MCF 10A (cell line): ENCODE measurements at regions not wholly inside any gene's neighbourhood (a gene's known extent, or its start where the extent isn't known, plus 50 kb on each side); places are given as distances from the start of the nearest gene placed in this dataset.
"Not testable (repeated sequence)": the region's sequence is repeated elsewhere in the genome, so short reads cannot be mapped to it uniquely, and the experiment has no call there.

Experiments
- BruUV-seq: library from RNA; stranded (reverse); fragments of 400-500 nt; replicated peaks from 2 replicates; lab custom pipeline; 2021; lab: Mats Ljungman, UMichigan
- CTCF ChIA-PET: fragments of 300-600 bp; sonication (Branson Sonifier 250); formaldehyde crosslinking; extraction: SDS; loops from one replicate; lab custom pipeline; 2021; ENCODE audit warnings: antibody characterized with exemption, inconsistent platforms; lab: Yijun Ruan, JAX
- POLR2A ChIA-PET: fragments of 300-600, 350-650 bp; sonication (Branson Sonifier 250); formaldehyde crosslinking; extraction: SDS; loops from one replicate; lab custom pipeline; 2020; ENCODE audit warnings: antibody characterized with exemption, inconsistent platforms; lab: Yijun Ruan, JAX
- DNase-seq: peaks from one replicate; pipeline ENCODE4 v3.0.0-alpha.2; 2018; ENCODE audit not compliant: unreplicated experiment
- H3K27ac Mint-ChIP-seq: one replicate; pipeline ENCODE4 v1.8.0; 2022; ENCODE audit warnings: mild to moderate bottlenecking, low read depth, mixed read lengths; ENCODE audit not compliant: unreplicated experiment
- H3K27me3 Mint-ChIP-seq: one replicate; pipeline ENCODE4 v1.8.0; 2022; ENCODE audit warnings: mixed read lengths; ENCODE audit not compliant: insufficient read depth, unreplicated experiment
- H3K36me3 Mint-ChIP-seq: one replicate; pipeline ENCODE4 v1.8.0; 2022; ENCODE audit warnings: mild to moderate bottlenecking, moderate library complexity, mixed read lengths; ENCODE audit not compliant: insufficient read depth, unreplicated experiment
- H3K4me1 Mint-ChIP-seq: one replicate; pipeline ENCODE4 v1.8.0; 2022; ENCODE audit warnings: mixed read lengths; ENCODE audit not compliant: insufficient read depth, unreplicated experiment
- H3K4me3 Mint-ChIP-seq: one replicate; pipeline ENCODE4 v1.8.0; 2022; ENCODE audit warnings: mild to moderate bottlenecking, moderate library complexity, mixed read lengths; ENCODE audit not compliant: unreplicated experiment
- H3K9me3 Mint-ChIP-seq: one replicate; pipeline ENCODE4 v1.8.0; 2022; ENCODE audit warnings: mixed read lengths; ENCODE audit not compliant: unreplicated experiment
- intact Hi-C: fragments of 100-400 bp; cut with micrococcal nuclease; formaldehyde crosslinking; loops from 2 replicates; pipeline ENCODE4 v1.14.1; 2022
- TF ChIP-seq, protein P1 (sequence below): fragments of 200-600 bp; IDR thresholded peaks from one replicate; pipeline ENCODE4 v1.8.0; 2022; ENCODE audit warnings: antibody characterized with exemption, mild to moderate bottlenecking; ENCODE audit not compliant: unreplicated experiment

DNA sequence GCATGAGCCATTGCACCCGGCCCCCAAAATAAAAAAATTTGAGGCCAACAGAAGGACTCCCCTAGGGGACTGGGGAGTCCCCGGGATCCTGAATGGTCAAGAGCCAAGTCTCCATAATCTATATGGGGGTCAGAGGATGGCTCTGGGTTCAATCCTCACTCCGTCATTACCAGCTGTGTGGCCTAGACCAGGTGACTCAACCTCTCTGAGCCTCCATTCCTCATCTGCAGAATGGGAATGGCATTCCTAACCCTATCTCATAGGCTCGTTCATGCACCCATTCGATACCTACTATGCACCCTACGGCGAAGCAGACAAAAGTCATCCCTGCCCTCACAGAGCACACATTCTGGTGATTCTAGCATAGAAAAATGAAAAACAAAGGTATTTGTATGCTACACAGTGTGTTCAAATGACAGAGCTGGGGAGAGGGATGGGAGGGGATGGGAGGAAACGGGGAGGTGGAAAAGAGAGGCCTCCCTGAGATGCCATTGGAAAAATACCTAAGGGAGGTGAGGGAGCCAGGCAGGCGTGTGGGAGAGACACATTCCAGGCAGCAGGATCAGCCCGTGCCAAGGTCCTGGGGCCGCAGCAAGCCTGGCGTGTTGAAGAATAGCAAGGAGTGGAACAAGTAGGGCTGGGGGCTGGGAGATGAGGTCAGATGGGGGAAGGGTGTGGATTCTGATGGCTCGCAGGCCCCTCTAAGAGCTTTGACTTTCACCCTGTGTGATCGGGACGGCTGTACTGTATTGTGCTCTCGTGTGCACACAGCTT, 71.2 kb downstream of the RMI2 start:
- intact Hi-C loops: no loop called here

DNA sequence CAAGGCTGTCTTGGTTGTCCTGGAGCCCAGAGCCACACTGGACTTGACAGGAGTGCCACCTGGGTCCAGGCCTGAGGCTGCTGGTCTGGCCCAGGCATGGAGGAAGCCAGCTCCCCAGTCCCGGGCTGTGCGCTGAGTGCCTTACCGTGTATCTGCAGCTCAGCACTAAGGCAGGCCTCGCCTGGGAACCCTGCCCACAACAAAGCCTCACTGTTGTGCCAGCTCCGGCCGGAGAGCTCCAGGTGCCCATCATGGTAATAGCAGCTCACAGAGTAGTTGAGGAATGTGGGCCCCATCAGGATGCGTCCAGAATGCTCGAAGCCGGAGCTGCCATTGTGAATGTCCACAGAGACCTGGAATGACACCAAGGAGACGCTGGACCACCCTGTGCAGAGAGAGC, 72.2 kb downstream of the RMI2 start:
- CTCF ChIA-PET: interaction anchor here (0.5 to 1.5 kb wide), 4 partner anchors 11 to 224 kb away, joined by 3 to 6 read pairs (median 4); no protein-coding TSS in a partner anchor
- H3K4me1 Mint-ChIP-seq: no peaks in the 10 kb centered on the region
- DNase-seq: no peak
- POLR2A ChIA-PET: interaction anchor here (0.7 kb wide), 1 partner anchor 14 kb away, joined by 3 read pairs; no protein-coding TSS in a partner anchor
- no TSS peak for BruUV-seq
- no peak overlapping the region for H3K4me3 Mint-ChIP-seq
- no peaks in the 10 kb centered on the region for H3K9me3 Mint-ChIP-seq
- no peak overlapping the region for H3K27ac Mint-ChIP-seq
- no peaks in the 10 kb centered on the region for H3K36me3 Mint-ChIP-seq
- TF ChIP-seq, protein P1, sequence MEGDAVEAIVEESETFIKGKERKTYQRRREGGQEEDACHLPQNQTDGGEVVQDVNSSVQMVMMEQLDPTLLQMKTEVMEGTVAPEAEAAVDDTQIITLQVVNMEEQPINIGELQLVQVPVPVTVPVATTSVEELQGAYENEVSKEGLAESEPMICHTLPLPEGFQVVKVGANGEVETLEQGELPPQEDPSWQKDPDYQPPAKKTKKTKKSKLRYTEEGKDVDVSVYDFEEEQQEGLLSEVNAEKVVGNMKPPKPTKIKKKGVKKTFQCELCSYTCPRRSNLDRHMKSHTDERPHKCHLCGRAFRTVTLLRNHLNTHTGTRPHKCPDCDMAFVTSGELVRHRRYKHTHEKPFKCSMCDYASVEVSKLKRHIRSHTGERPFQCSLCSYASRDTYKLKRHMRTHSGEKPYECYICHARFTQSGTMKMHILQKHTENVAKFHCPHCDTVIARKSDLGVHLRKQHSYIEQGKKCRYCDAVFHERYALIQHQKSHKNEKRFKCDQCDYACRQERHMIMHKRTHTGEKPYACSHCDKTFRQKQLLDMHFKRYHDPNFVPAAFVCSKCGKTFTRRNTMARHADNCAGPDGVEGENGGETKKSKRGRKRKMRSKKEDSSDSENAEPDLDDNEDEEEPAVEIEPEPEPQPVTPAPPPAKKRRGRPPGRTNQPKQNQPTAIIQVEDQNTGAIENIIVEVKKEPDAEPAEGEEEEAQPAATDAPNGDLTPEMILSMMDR: no peak
- no peaks in the 10 kb centered on the region for H3K27me3 Mint-ChIP-seq
- intact Hi-C loops: no loop called here

More for the DNA sequence above, 71.2 kb downstream of the RMI2 start:
- Mint-ChIP-seq H3K4me3 (no peak overlapping the region), H3K4me1 (no peaks in the 10 kb centered on the region), H3K27me3 (no peaks in the 10 kb centered on the region), H3K9me3 (no peaks in the 10 kb centered on the region), H3K27ac (no peak overlapping the region), H3K36me3 (no peaks in the 10 kb centered on the region)
- CTCF ChIA-PET: interaction anchor here (1.5 kb wide), 1 partner anchor 10 kb away, joined by 5 read pairs; no protein-coding TSS in a partner anchor
- POLR2A ChIA-PET: interaction anchor here (0.7 kb wide), 1 partner anchor 15 kb away, joined by 3 read pairs; no protein-coding TSS in a partner anchor
- TF ChIP-seq, protein P1: no peak
- DNase-seq: no peak
- BruUV-seq: no TSS peak

DNA sequence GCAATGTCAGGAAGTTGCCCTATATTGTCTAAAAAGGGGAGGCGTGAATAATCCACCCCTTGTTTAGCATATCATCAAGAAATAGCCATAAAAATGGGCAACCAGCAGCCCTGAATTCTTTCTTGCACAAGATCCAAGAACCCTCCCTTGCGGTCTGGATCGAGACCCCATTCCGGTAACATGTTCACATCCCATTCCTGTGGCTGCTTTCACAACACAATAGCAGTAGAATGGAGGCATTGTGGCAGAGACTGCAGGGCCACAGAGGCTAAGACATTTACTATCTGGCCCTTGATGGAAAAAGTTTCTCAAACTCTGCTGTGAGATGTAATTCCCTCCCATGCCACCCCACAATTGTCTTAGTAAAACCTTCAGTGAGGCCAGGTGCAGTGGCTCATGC, 73.2 kb downstream of the RMI2 start:
- Mint-ChIP-seq H3K27ac (no peak overlapping the region), H3K36me3 (no peaks in the 10 kb centered on the region), H3K4me1 (no peaks in the 10 kb centered on the region), H3K4me3 (no peak overlapping the region), H3K9me3 (no peaks in the 10 kb centered on the region), H3K27me3 (no peaks in the 10 kb centered on the region)
- DNase-seq: no peak
- TF ChIP-seq, protein P1: no peak
- no TSS peak for BruUV-seq
- intact Hi-C loops: no loop called here
- ChIA-PET CTCF (no interaction called here), POLR2A (no interaction called here)

DNA sequence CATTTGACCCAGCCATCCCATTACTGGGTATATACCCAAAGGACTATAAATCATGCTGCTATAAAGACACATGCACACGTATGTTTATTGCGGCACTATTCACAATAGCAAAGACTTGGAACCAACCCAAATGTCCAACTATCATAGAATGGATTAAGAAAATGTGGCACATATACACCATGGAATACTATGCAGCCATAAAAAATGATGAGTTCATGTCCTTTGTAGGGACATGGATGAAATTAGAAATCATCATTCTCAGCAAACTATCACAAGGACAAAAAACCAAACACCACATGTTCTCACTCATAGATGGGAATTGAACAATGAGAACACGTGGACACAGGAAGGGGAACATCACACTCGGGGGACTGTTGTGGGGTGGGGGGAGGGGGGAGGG, 74.8 kb downstream of the RMI2 start:
- H3K4me1 Mint-ChIP-seq, DNase-seq, H3K4me3 Mint-ChIP-seq, H3K27ac Mint-ChIP-seq, H3K36me3 Mint-ChIP-seq, H3K9me3 Mint-ChIP-seq, CTCF ChIA-PET, H3K27me3 Mint-ChIP-seq, POLR2A ChIA-PET, intact Hi-C loops, BruUV-seq: not testable (repeated sequence)
